HFFc6 (cell line): ENCODE measurements at regions not wholly inside any gene's neighbourhood (a gene's known extent, or its start where the extent isn't known, plus 50 kb on each side); places are given as distances from the start of the nearest gene placed in this dataset.

Experiments used
- DNase-seq: peaks from one replicate; pipeline ENCODE4 v3.0.0-alpha.2; 2018
- H3K27ac Mint-ChIP-seq: 2 replicates; pipeline ENCODE4 v1.8.0; 2020; ENCODE audit warnings: mild to moderate bottlenecking, mixed read lengths
- H3K27me3 Mint-ChIP-seq: 2 replicates; pipeline ENCODE4 v1.8.0; 2021; ENCODE audit warnings: mild to moderate bottlenecking, moderate library complexity, mixed read lengths; ENCODE audit not compliant: insufficient read depth
- H3K36me3 Mint-ChIP-seq: 2 replicates; pipeline ENCODE4 v1.8.0; 2021; ENCODE audit warnings: low read depth, mixed read lengths
- H3K4me1 Mint-ChIP-seq: 2 replicates; pipeline ENCODE4 v1.8.0; 2020; ENCODE audit warnings: low read depth, mixed read lengths
- H3K4me3 Mint-ChIP-seq: 2 replicates; pipeline ENCODE4 v1.8.0; 2020; ENCODE audit warnings: mild to moderate bottlenecking, moderate library complexity, mixed read lengths
- H3K9me3 Mint-ChIP-seq: 2 replicates; pipeline ENCODE4 v1.8.0; 2020; ENCODE audit warnings: mild to moderate bottlenecking, mixed read lengths
- TF ChIP-seq, protein P1 (sequence below): fragments of 200-600 bp; sonication (generic); IDR thresholded peaks from 2 replicates; pipeline ENCODE4 v1.5.0; 2021; ENCODE audit warnings: antibody characterized with exemption, mild to moderate bottlenecking

DNA sequence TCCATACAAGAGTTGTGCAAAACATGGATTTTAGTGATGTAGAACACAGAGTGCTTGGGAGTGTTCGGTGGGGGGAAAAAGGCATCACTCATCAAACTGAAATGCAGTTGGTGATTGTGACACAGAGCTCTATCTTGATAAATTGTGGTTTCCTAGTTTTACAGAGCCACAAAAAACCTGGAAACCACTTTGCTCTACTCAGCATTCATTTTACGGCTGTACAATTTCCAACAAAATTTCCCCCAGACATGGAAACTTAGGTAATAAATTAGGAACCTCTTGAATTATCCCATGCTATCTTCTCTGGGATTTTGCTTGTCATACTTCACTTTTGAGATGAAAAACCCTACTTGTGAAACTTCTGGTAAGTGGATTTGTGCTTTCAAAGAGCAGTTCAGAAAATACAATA lies 614.9 kb upstream of the FZD8 start:
- H3K4me3 Mint-ChIP-seq = no peak overlapping the region
- TF ChIP-seq, protein P1, sequence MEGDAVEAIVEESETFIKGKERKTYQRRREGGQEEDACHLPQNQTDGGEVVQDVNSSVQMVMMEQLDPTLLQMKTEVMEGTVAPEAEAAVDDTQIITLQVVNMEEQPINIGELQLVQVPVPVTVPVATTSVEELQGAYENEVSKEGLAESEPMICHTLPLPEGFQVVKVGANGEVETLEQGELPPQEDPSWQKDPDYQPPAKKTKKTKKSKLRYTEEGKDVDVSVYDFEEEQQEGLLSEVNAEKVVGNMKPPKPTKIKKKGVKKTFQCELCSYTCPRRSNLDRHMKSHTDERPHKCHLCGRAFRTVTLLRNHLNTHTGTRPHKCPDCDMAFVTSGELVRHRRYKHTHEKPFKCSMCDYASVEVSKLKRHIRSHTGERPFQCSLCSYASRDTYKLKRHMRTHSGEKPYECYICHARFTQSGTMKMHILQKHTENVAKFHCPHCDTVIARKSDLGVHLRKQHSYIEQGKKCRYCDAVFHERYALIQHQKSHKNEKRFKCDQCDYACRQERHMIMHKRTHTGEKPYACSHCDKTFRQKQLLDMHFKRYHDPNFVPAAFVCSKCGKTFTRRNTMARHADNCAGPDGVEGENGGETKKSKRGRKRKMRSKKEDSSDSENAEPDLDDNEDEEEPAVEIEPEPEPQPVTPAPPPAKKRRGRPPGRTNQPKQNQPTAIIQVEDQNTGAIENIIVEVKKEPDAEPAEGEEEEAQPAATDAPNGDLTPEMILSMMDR = no peak
- H3K27ac Mint-ChIP-seq = no peak overlapping the region
- DNase-seq = no peak
- H3K4me1 Mint-ChIP-seq = no peaks in the 10 kb centered on the region
- H3K36me3 Mint-ChIP-seq = no peaks in the 10 kb centered on the region
- H3K27me3 Mint-ChIP-seq = no peaks in the 10 kb centered on the region
- peaks cover 10% of the 10 kb centered on the region for H3K9me3 Mint-ChIP-seq

DNA sequence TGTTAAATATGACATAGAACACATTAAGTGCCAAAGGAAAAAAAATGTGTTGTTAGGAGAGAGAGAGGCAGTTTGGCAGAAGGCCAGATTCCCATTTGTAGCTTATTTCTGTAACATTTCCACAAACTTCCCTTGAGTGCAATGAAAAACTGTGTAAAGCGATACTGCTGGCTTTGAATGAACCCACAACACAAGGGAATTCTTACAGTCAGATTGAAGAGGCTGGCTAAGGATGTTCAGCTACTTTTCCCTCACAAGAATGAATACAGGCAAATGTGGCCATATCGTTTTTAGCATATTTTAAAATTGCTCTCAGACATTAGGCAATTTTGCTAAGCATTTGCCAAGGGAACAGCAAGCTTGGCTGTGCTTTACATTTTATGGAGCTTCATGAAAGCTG lies 614.1 kb upstream of the FZD8 start:
- Mint-ChIP-seq H3K9me3 (peaks cover 10% of the 10 kb centered on the region), H3K36me3 (no peaks in the 10 kb centered on the region), H3K4me1 (no peaks in the 10 kb centered on the region), H3K27me3 (no peaks in the 10 kb centered on the region), H3K4me3 (no peak overlapping the region), H3K27ac (no peak overlapping the region)
- TF ChIP-seq, protein P1 = no peak
- no peak for DNase-seq

DNA sequence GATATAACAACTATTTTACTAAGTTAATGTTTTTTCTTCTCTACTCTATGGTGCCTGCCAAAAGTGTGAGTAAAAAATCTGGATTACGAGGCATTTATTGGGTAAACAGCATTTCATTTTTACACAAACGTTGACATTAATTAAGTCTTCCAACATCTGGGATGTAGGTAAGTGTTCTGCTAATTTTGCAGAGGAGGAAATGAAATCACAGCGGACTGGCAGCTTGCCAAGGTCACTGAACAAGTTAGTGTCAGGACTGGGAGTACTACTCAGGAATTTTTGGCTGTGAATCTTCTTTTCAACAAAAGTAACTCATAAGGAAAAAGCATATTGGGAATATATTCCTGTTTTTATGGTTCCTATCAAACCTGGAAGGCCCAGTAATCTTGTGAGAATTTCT lies 612.1 kb upstream of the FZD8 start:
- Mint-ChIP-seq H3K9me3 (peaks cover 10% of the 10 kb centered on the region), H3K27me3 (no peaks in the 10 kb centered on the region), H3K4me1 (no peaks in the 10 kb centered on the region), H3K4me3 (no peak overlapping the region), H3K27ac (no peak overlapping the region), H3K36me3 (no peaks in the 10 kb centered on the region)
- no peak for DNase-seq
- TF ChIP-seq, protein P1 = no peak

DNA sequence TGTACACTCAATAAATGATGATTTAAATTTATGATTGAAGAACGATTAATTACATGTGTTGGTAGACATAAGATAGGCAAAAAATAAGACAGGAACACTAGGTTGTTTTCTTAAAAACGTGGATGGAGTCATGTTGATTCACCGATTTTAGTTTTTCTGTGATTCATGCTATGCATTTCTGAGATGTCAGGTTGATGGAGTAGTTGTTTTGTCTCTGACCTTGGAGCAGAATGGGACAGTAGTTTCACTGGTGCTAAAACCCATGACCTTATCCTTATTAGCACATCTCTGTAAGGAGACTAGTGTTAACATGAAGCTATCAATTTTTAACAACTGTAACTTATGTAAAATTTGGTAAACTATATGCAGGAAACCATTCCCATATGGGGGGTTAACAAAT lies 611.6 kb upstream of the FZD8 start:
- Mint-ChIP-seq H3K9me3 (peaks cover 10% of the 10 kb centered on the region), H3K27me3 (no peaks in the 10 kb centered on the region), H3K27ac (no peak overlapping the region), H3K4me3 (no peak overlapping the region), H3K36me3 (no peaks in the 10 kb centered on the region), H3K4me1 (no peaks in the 10 kb centered on the region)
- TF ChIP-seq, protein P1 = no peak
- no peak for DNase-seq

DNA sequence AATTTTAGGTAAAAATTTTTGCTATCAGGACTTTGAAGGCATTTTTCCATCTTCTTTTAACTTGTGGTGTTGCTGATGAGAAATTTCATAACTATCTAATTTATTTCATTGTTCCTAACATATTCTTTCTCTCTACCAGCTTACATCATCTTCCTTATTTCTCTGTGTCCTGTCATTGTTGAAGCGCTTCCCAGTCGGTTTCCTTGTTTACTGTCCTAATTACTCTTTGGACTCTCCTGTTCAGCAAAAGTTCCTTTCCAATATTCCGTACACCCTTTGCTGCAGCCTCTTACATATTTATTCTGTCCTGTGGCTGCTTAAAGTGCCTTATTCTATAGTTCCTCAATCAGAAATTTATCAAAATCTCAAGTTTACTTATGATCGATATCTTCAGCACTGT lies 609.0 kb upstream of the FZD8 start:
- DNase-seq = no peak
- H3K4me3 Mint-ChIP-seq = no peak overlapping the region
- H3K36me3 Mint-ChIP-seq = no peaks in the 10 kb centered on the region
- no peaks in the 10 kb centered on the region for H3K27me3 Mint-ChIP-seq
- no peak overlapping the region for H3K27ac Mint-ChIP-seq
- H3K4me1 Mint-ChIP-seq = no peaks in the 10 kb centered on the region
- TF ChIP-seq, protein P1 = no peak
- peaks cover 6% of the 10 kb centered on the region for H3K9me3 Mint-ChIP-seq
